GM23338 (cell line): ENCODE measurements at regions not wholly inside any gene's neighbourhood (a gene's known extent, or its start where the extent isn't known, plus 50 kb on each side); places are given as distances from the start of the nearest gene placed in this dataset.
A peak's percentile ranks its signal among the peaks of the same experiment; 100 is the strongest.

Experiments
- ATAC-seq: fragments of 200-7000 bp; cut with Tn5 transposase; 3 replicates; pipeline ENCODE4 v1.9.1; 2020
- DNase-seq: peaks from one replicate; pipeline ENCODE4 v3.0.0-alpha.2; 2015; ENCODE audit warnings: low spot score
- H2AFZ ChIP-seq: fragments of 200-600 bp; sonication (generic); 2 replicates; pipeline ENCODE4 v1.8.0; 2016; ENCODE audit warnings: antibody characterized with exemption, mild to moderate bottlenecking, moderate library complexity
- H3F3A ChIP-seq: fragments of 200-600 bp; sonication (generic); replicated peaks from 2 replicates; pipeline ENCODE4 v1.8.0; 2017; ENCODE audit warnings: antibody characterized with exemption, mixed run types, low read depth
- H3K27ac ChIP-seq: fragments of 200-600 bp; sonication (generic); 2 replicates; pipeline ENCODE4 v1.6.1; 2016; ENCODE audit warnings: low read depth
- H3K27me3 ChIP-seq: fragments of 200-600 bp; sonication (generic); 2 replicates; pipeline ENCODE4 v1.8.0; 2016; ENCODE audit warnings: mild to moderate bottlenecking, mixed run types, moderate library complexity; ENCODE audit not compliant: insufficient read depth
- H3K36me3 ChIP-seq: fragments of 200-600 bp; sonication (generic); 2 replicates; pipeline ENCODE4 v1.8.0; 2016; ENCODE audit warnings: mild to moderate bottlenecking; ENCODE audit not compliant: insufficient read depth
- H3K4me1 ChIP-seq: fragments of 200-600 bp; sonication (generic); 2 replicates; pipeline ENCODE4 v1.8.0; 2016; ENCODE audit warnings: mild to moderate bottlenecking, moderate library complexity; ENCODE audit not compliant: insufficient read depth
- H3K4me2 ChIP-seq: fragments of 200-600 bp; sonication (generic); 2 replicates; pipeline ENCODE4 v1.7.1; 2017; ENCODE audit warnings: mixed run types
- H3K4me3 ChIP-seq: fragments of 200-600 bp; sonication (generic); 2 replicates; pipeline ENCODE4 v1.6.1; 2016; ENCODE audit warnings: mixed run types
- H3K79me2 ChIP-seq: fragments of 200-600 bp; sonication (generic); replicated peaks from 2 replicates; pipeline ENCODE4 v1.8.0; 2017; ENCODE audit warnings: mild to moderate bottlenecking; ENCODE audit not compliant: insufficient read depth
- H3K9me2 ChIP-seq: fragments of 200-600 bp; sonication (generic); 2 replicates; pipeline ENCODE4 v1.8.0; 2017; ENCODE audit not compliant: insufficient read depth
- H4K20me1 ChIP-seq: fragments of 200-600 bp; sonication (generic); replicated peaks from 2 replicates; pipeline ENCODE4 v1.8.0; 2017; ENCODE audit warnings: mild to moderate bottlenecking; ENCODE audit not compliant: insufficient read depth
- H3K27ac Mint-ChIP-seq: 2 replicates; pipeline ENCODE4 v1.8.0; 2020; ENCODE audit warnings: inconsistent platforms, mild to moderate bottlenecking, moderate library complexity, mixed read lengths
- H3K27me3 Mint-ChIP-seq: 3 replicates; pipeline ENCODE4 v1.8.0; 2022; ENCODE audit warnings: low read depth, mild to moderate bottlenecking, moderate library complexity, mixed read lengths, inconsistent platforms; ENCODE audit not compliant: insufficient read depth, poor library complexity
- H3K36me3 Mint-ChIP-seq: 3 replicates; pipeline ENCODE4 v1.8.0; 2021; ENCODE audit warnings: low read depth, mild to moderate bottlenecking, inconsistent platforms, moderate library complexity, mixed read lengths
- H3K4me1 Mint-ChIP-seq: 3 replicates; pipeline ENCODE4 v1.8.0; 2020; ENCODE audit warnings: mild to moderate bottlenecking, inconsistent platforms, mixed read lengths
- H3K4me3 Mint-ChIP-seq: 3 replicates; pipeline ENCODE4 v1.8.0; 2021; ENCODE audit warnings: moderate library complexity, mild to moderate bottlenecking, inconsistent platforms, mixed read lengths
- H3K9me3 Mint-ChIP-seq: 3 replicates; pipeline ENCODE4 v1.8.0; 2020; ENCODE audit warnings: moderate library complexity, mild to moderate bottlenecking, inconsistent platforms, mixed read lengths
- CREB1 ChIP-seq: fragments of 250-450 bp; sonication (Bioruptor Pico); IDR thresholded peaks from 2 replicates; pipeline ENCODE4 v1.5.0; 2020; ENCODE audit warnings: low read depth, mild to moderate bottlenecking, moderate library complexity
- CTCF ChIP-seq, 2 experiments: fragments of 200-600 bp in 1 of 2; sonication (generic) in 1 of 2; conservative IDR thresholded peaks; 2 replicates each; pipeline versions ENCODE4 v1.5.1 to v1.6.1; 2016 to 2017; ENCODE audit warnings: antibody characterized with exemption in 2 of 2, low read depth in 2 of 2, mild to moderate bottlenecking in 2 of 2, moderate library complexity in 1 of 2
- EZH2 ChIP-seq: fragments of 200-600 bp; sonication (generic); IDR thresholded peaks from one replicate; pipeline ENCODE4 v1.8.0; 2017; ENCODE audit warnings: antibody characterized with exemption, mild to moderate bottlenecking, low read depth; ENCODE audit not compliant: unreplicated experiment
- JUNB ChIP-seq: IDR thresholded peaks from one replicate; pipeline ENCODE4 v1.6.1; 2016; ENCODE audit warnings: antibody characterized with exemption; ENCODE audit not compliant: unreplicated experiment
- NANOG ChIP-seq: IDR thresholded peaks from 2 replicates; pipeline ENCODE4 v1.6.1; 2016; ENCODE audit warnings: antibody characterized with exemption, borderline replicate concordance
- STAT1 ChIP-seq: IDR thresholded peaks from one replicate; pipeline ENCODE4 v1.6.1; 2016; ENCODE audit warnings: antibody characterized with exemption; ENCODE audit not compliant: unreplicated experiment
- ZNF114 ChIP-seq: fragments of 250-450 bp; sonication (Bioruptor Pico); IDR thresholded peaks from 2 replicates; pipeline ENCODE4 v1.5.0; 2020; ENCODE audit warnings: mild to moderate bottlenecking, moderate library complexity
- ZNF331 ChIP-seq: fragments of 250-450 bp; sonication (Bioruptor Pico); IDR thresholded peaks from 2 replicates; pipeline ENCODE4 v1.5.0; 2020; ENCODE audit warnings: low read depth, mild to moderate bottlenecking, moderate library complexity
- TF ChIP-seq, protein P1 (sequence below): IDR thresholded peaks from one replicate; pipeline ENCODE4 v1.6.1; 2018; ENCODE audit warnings: antibody characterized with exemption; ENCODE audit not compliant: unreplicated experiment
- TF ChIP-seq, protein P2 (sequence below): IDR thresholded peaks from 2 replicates; pipeline ENCODE4 v1.6.1; 2016; ENCODE audit warnings: antibody characterized with exemption

DNA sequence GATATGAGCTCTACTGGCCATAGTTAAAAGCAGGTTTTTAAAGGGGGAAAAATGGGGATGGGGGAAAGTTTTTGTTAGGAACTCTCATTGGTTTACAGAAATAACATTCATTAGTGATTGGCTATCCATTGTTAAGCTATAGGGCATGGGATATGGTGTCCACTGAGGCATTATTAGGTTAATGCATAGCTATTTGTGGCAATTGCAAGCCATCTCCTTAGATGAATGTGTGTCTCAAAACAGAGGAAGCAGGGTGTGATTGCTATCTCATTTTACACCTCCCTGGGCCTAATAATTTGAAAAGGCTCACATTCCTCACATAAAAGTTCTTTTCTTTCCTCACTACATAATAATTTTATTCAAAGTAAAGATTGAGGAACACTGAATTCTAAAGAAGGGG lies 396.6 kb downstream of the TAFA4 start:
- Histone ChIP-seq H3K27me3 (no peaks in the 10 kb centered on the region), H3K9me2 (0 out of 2 replicates have a peak, but pooled peaks cover 3% of the 10 kb centered on the region), H3K4me2 (peak overlapping the region; percentile 48), H3K27ac (peak overlapping the region; percentile 83), H4K20me1 (no peaks in the 10 kb centered on the region), H3F3A (peaks cover 4% of the 10 kb centered on the region; the same call in 1 of the 2 replicates), H3K4me3 (no peak overlapping the region), H3K79me2 (no peaks in the 10 kb centered on the region), H2AFZ (no peak overlapping the region; the same call in 1 of the 2 replicates), H3K36me3 (no peaks in the 10 kb centered on the region), H3K4me1 (peaks cover 54% of the 10 kb centered on the region)
- ATAC-seq (no peak), DNase-seq (no peak)
- Mint-ChIP-seq H3K27me3 (no peaks in the 10 kb centered on the region), H3K36me3 (peaks cover 13% of the 10 kb centered on the region; the same call in 2 of the 3 replicates), H3K9me3 (no peaks in the 10 kb centered on the region; the same call in 2 of the 3 replicates), H3K4me1 (peaks cover 54% of the 10 kb centered on the region), H3K4me3 (no peak overlapping the region), H3K27ac (peak overlapping the region; percentile 63)
- TF ChIP-seq CTCF (conservative IDR thresholded peaks at IDR 0.05; ENCODE audit: low read depth in 2 of 2) (no peak), ZNF331 (CRISPR knock-in tag) (no peak), STAT1 (no peak), NANOG (peak; percentile 96)
- TF ChIP-seq, protein P1, sequence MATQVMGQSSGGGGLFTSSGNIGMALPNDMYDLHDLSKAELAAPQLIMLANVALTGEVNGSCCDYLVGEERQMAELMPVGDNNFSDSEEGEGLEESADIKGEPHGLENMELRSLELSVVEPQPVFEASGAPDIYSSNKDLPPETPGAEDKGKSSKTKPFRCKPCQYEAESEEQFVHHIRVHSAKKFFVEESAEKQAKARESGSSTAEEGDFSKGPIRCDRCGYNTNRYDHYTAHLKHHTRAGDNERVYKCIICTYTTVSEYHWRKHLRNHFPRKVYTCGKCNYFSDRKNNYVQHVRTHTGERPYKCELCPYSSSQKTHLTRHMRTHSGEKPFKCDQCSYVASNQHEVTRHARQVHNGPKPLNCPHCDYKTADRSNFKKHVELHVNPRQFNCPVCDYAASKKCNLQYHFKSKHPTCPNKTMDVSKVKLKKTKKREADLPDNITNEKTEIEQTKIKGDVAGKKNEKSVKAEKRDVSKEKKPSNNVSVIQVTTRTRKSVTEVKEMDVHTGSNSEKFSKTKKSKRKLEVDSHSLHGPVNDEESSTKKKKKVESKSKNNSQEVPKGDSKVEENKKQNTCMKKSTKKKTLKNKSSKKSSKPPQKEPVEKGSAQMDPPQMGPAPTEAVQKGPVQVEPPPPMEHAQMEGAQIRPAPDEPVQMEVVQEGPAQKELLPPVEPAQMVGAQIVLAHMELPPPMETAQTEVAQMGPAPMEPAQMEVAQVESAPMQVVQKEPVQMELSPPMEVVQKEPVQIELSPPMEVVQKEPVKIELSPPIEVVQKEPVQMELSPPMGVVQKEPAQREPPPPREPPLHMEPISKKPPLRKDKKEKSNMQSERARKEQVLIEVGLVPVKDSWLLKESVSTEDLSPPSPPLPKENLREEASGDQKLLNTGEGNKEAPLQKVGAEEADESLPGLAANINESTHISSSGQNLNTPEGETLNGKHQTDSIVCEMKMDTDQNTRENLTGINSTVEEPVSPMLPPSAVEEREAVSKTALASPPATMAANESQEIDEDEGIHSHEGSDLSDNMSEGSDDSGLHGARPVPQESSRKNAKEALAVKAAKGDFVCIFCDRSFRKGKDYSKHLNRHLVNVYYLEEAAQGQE: no peak

- no peaks in the 10 kb centered on the region; the same call in 1 of the 2 replicates for H3K9me2 ChIP-seq
- H3K4me3 ChIP-seq: no peak overlapping the region
- no peaks in the 10 kb centered on the region for H3K36me3 Mint-ChIP-seq
- no peak for DNase-seq
- H3K4me3 Mint-ChIP-seq: no peak overlapping the region
- no peak overlapping the region for H3K4me2 ChIP-seq
- no peaks in the 10 kb centered on the region; the same call in 2 of the 3 replicates for H3K9me3 Mint-ChIP-seq
- no peaks in the 10 kb centered on the region for H3F3A ChIP-seq
- H3K27me3 Mint-ChIP-seq: no peaks in the 10 kb centered on the region
- H4K20me1 ChIP-seq: no peaks in the 10 kb centered on the region
- H3K4me1 Mint-ChIP-seq: no peaks in the 10 kb centered on the region
- H3K79me2 ChIP-seq: no peaks in the 10 kb centered on the region
- ATAC-seq: no peak
- no peaks in the 10 kb centered on the region for H3K36me3 ChIP-seq
- H3K4me1 ChIP-seq: 0 out of 2 replicates have a peak, but pooled peaks cover 4% of the 10 kb centered on the region
- H3K27me3 ChIP-seq: no peaks in the 10 kb centered on the region
- no peak overlapping the region for H3K27ac Mint-ChIP-seq
- no peak overlapping the region for H2AFZ ChIP-seq
- TF ChIP-seq CTCF (conservative IDR thresholded peaks at IDR 0.05; ENCODE audit: low read depth in 2 of 2) (no peak), EZH2 (no peak), ZNF331 (CRISPR knock-in tag) (no peak), CREB1 (CRISPR knock-in tag) (no peak), ZNF114 (CRISPR knock-in tag) (no peak), NANOG (no peak), JUNB (no peak), STAT1 (no peak)
- TF ChIP-seq, protein P1: no peak
- TF ChIP-seq, protein P2, sequence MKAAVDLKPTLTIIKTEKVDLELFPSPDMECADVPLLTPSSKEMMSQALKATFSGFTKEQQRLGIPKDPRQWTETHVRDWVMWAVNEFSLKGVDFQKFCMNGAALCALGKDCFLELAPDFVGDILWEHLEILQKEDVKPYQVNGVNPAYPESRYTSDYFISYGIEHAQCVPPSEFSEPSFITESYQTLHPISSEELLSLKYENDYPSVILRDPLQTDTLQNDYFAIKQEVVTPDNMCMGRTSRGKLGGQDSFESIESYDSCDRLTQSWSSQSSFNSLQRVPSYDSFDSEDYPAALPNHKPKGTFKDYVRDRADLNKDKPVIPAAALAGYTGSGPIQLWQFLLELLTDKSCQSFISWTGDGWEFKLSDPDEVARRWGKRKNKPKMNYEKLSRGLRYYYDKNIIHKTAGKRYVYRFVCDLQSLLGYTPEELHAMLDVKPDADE: no peak
- H3K27ac ChIP-seq: no peak overlapping the region
Measured at GRCh38 chr3:68523330-68523729, 409.0 kb downstream of the TAFA4 start.
